ENCODE measurements at regions not wholly inside any gene's neighbourhood (a gene's known extent, or its start where the extent isn't known, plus 50 kb on each side); places are given as distances from the start of the nearest gene placed in this dataset.

DNA sequence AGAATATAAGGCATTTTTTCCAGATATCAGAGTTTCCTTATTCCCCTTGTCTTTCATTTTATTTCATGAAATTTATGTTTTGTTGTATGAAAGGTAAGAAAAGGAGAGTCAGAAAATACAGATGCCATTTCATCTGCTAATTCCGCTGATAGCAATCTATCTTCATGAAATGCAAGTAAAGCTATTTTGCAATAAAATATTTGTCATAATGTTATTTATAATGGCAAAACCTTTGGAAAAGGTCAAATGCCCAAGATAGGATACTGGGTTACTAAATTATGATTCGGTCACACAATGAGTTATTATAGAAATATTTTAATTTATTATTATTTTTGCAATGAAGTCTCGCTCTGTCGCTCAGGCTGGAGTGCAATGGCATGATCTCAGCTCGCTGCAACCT is 124.2 kb downstream of the SPP2 start:
- no peaks in the 10 kb centered on the region for H3K36me3 ChIP-seq (ENCODE audit: insufficient read depth, low read length)
- TF ChIP-seq REST (IDR thresholded peaks at IDR 0.05; ENCODE audit: borderline replicate concordance) (no peak), POLR2AphosphoS5 (IDR thresholded peaks at IDR 0.05) (no peak), RAD21 (conservative IDR thresholded peaks at IDR 0.05) (no peak), TAF1 (IDR thresholded peaks at IDR 0.05; ENCODE audit: low read depth) (no peak), EZH2 (IDR thresholded peaks at IDR 0.05; ENCODE audit: borderline replicate concordance, insufficient read depth, low read length, poor library complexity, severe bottlenecking) (no peak)
- H3K4me3 ChIP-seq (ENCODE audit: low read length): no peak overlapping the region
- H3K79me2 ChIP-seq (replicated peaks; ENCODE audit: insufficient read depth, low read length): no peaks in the 10 kb centered on the region
- H3K9me2 ChIP-seq (ENCODE audit: insufficient read depth, low read length): no peaks in the 10 kb centered on the region
- no peaks in the 10 kb centered on the region for H3K9me3 ChIP-seq (ENCODE audit: low read length)
- no peaks in the 10 kb centered on the region for H3F3A ChIP-seq (ENCODE audit: insufficient read depth, low read length, poor library complexity, severe bottlenecking)
- H3K9ac ChIP-seq (ENCODE audit: low read length): no peak overlapping the region
- no peak overlapping the region for H2AFZ ChIP-seq (ENCODE audit: low read depth, low read length)
- H3K27ac ChIP-seq (ENCODE audit: low read length): no peak overlapping the region
- no peak overlapping the region for H3K4me2 ChIP-seq (ENCODE audit: low read length)
- H3K27me3 ChIP-seq (ENCODE audit: insufficient read depth, low read depth, low read length): no peaks in the 10 kb centered on the region
- H4K20me1 ChIP-seq (ENCODE audit: insufficient read depth): no peaks in the 10 kb centered on the region

DNA sequence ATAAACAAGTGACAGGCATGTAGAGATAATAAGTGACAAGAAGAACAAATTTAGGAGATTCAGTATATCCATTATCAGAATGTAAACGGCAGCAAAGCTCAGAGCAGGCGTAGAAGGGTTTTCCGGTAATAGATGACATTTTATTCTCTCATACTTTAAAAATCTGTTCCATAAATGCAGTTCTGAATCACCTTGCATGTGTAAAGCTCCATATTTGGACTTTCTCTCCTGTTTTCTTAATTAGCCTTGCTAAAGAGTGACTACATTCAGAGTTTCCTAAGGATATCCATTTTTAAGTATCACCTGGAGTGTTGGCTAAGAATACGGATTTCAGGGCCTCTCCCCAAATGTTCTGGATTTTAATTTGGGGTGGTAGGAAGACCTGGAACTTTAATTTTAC is 122.0 kb downstream of the SPP2 start:
- no peak overlapping the region for H3K4me3 ChIP-seq (ENCODE audit: low read length)
- no peaks in the 10 kb centered on the region for H3K27me3 ChIP-seq (ENCODE audit: insufficient read depth, low read depth, low read length)
- H3K36me3 ChIP-seq (ENCODE audit: insufficient read depth, low read length): no peaks in the 10 kb centered on the region
- no peak overlapping the region for H3K4me2 ChIP-seq (ENCODE audit: low read length)
- H3F3A ChIP-seq (ENCODE audit: insufficient read depth, low read length, poor library complexity, severe bottlenecking): no peaks in the 10 kb centered on the region
- H3K79me2 ChIP-seq (replicated peaks; ENCODE audit: insufficient read depth, low read length): no peaks in the 10 kb centered on the region
- H3K9ac ChIP-seq (ENCODE audit: low read length): no peak overlapping the region
- TF ChIP-seq EZH2 (IDR thresholded peaks at IDR 0.05; ENCODE audit: borderline replicate concordance, insufficient read depth, low read length, poor library complexity, severe bottlenecking): no peak
- TF ChIP-seq CTCF (IDR thresholded peaks at IDR 0.05; ENCODE audit: poor library complexity, severe bottlenecking): no peak
- TF ChIP-seq REST (IDR thresholded peaks at IDR 0.05; ENCODE audit: borderline replicate concordance): no peak
- TF ChIP-seq EP300 (conservative IDR thresholded peaks at IDR 0.05; ENCODE audit: poor library complexity, severe bottlenecking): no peak
- no peak for TF ChIP-seq SMC3 (conservative IDR thresholded peaks at IDR 0.05; ENCODE audit: poor library complexity)
- no peak for TF ChIP-seq MXI1 (conservative IDR thresholded peaks at IDR 0.05; ENCODE audit: poor library complexity, severe bottlenecking)
- H4K20me1 ChIP-seq (ENCODE audit: insufficient read depth): no peaks in the 10 kb centered on the region
- no peaks in the 10 kb centered on the region for H3K9me3 ChIP-seq (ENCODE audit: low read length)
- H3K27ac ChIP-seq (ENCODE audit: low read length): no peak overlapping the region
- H2AFZ ChIP-seq (ENCODE audit: low read depth, low read length): no peak overlapping the region
- no peaks in the 10 kb centered on the region for H3K9me2 ChIP-seq (ENCODE audit: insufficient read depth, low read length)
